Ovary (tissue), 7 donors: ENCODE measurements at regions not wholly inside any gene's neighbourhood (a gene's known extent, or its start where the extent isn't known, plus 50 kb on each side); places are given as distances from the start of the nearest gene placed in this dataset.

Experiments
- DNase-seq, 5 donors: peaks; one replicate each; pipeline ENCODE4 v3.0.0-alpha.2; 2019 to 2020
- H3K27ac ChIP-seq, 2 donors: fragments of 200-600 bp; one replicate each; pipeline versions ENCODE4 v1.5.1 to v1.8.0; 2019 to 2022
- H3K27me3 ChIP-seq: fragments of 200-600 bp; one replicate; pipeline ENCODE4 v1.8.0; 2022
- H3K36me3 ChIP-seq: fragments of 200-600 bp; sonication (generic); one replicate; pipeline ENCODE4 v1.5.1; 2019
- H3K4me1 ChIP-seq: one replicate; pipeline ENCODE4 v1.8.1; 2013; ENCODE audit warnings: mild to moderate bottlenecking, moderate library complexity; ENCODE audit not compliant: insufficient read depth
- H3K4me3 ChIP-seq: fragments of 200-600 bp; sonication (generic); one replicate; pipeline ENCODE4 v1.5.1; 2017
- H3K9me3 ChIP-seq, 2 donors: fragments of 200-600 bp in 1 of 2; sonication (generic) in 1 of 2; one replicate each; pipeline versions ENCODE4 v1.5.1 to v1.8.1; 2013 to 2019; ENCODE audit warnings: mild to moderate bottlenecking in 1 of 2, moderate library complexity in 1 of 2
- CTCF ChIP-seq, 3 donors: fragments of 450-650 bp in 2 of 3; fragments of 200-600 bp in 1 of 3; IDR thresholded peaks; one replicate each; pipeline versions ENCODE4 v1.5.1 to v1.8.0; 2016 to 2022; ENCODE audit warnings: antibody characterized with exemption in 3 of 3, mild to moderate bottlenecking in 1 of 3
- EP300 ChIP-seq: sonication (generic); formaldehyde crosslinking; IDR thresholded peaks from one replicate; pipeline ENCODE4 v1.6.1; 2017; ENCODE audit warnings: antibody characterized with exemption
- POLR2A ChIP-seq: fragments of 450-650 bp; IDR thresholded peaks from one replicate; pipeline ENCODE4 v1.6.1; 2017; ENCODE audit warnings: antibody characterized with exemption, mild to moderate bottlenecking, moderate library complexity
- WGBS, 3 donors: extraction: QIAGEN DNeasy Blood & Tissue Kit in 1 of 3; methylation state at CpG; one replicate each; pipeline versions ENCODE4 v1.1.5 to v1.1.7; 2013 to 2017; 5-methylcytosine and 5-hydroxymethylcytosine counted together
- intact Hi-C, 4 donors: fragments of 100-400 bp; cut with DNase I; formaldehyde crosslinking; loops; one replicate each; pipeline versions ENCODE4 v1.11.0 to v1.15.1; 2022 to 2023
- donor health status: DM: no; HTN: no; CAD: no; lungs with moderate emphysema.
- donor health status: DM: no; HTN: no; CAD: no.
- donor health status: Bipolar disorder and iron deficiency.
- donor health status: DM: no; HTN: no; CAD: no.
- donor health status: DM: yes; HTN: yes; CAD: no.

- DNase-seq: no peak
- H3K36me3 ChIP-seq: no peaks in the 10 kb centered on the region
- TF ChIP-seq EP300 (no peak), CTCF (IDR thresholded peaks at IDR 0.05) (no peak), POLR2A (no peak)
- intact Hi-C loops: no loop called here
- H3K4me1 ChIP-seq: no peaks in the 10 kb centered on the region
- no peaks in the 10 kb centered on the region for H3K27me3 ChIP-seq
- H3K4me3 ChIP-seq: no peak overlapping the region
- no peaks in the 10 kb centered on the region for H3K9me3 ChIP-seq
- WGBS, 3 donors: 61 to 72% (median 72%) methylated on average over 2 of the region's 2 CpGs
- H3K27ac ChIP-seq: no peak overlapping the region
Measured at GRCh38 chr3:181279239-181279565, 289.7 kb upstream of the DNAJC19 start.

GRCh38 chr3:181278468-181279238, 289.1 kb upstream of the DNAJC19 start:
- Histone ChIP-seq H3K4me3 (no peak overlapping the region), H3K27ac (no peak overlapping the region), H3K36me3 (no peaks in the 10 kb centered on the region), H3K27me3 (no peaks in the 10 kb centered on the region), H3K4me1 (no peaks in the 10 kb centered on the region), H3K9me3 (no peaks in the 10 kb centered on the region)
- intact Hi-C loops: no loop called here
- 14 to 28% (median 19%) methylated on average over 5 of the region's 5 CpGs for WGBS, 3 donors
- TF ChIP-seq CTCF (IDR thresholded peaks at IDR 0.05): no peak
- TF ChIP-seq POLR2A: no peak
- no peak for TF ChIP-seq EP300
- no peak for DNase-seq

- Histone ChIP-seq H3K27me3 (no peaks in the 10 kb centered on the region), H3K27ac (no peak overlapping the region), H3K4me3 (no peak overlapping the region), H3K36me3 (no peaks in the 10 kb centered on the region), H3K9me3 (no peaks in the 10 kb centered on the region), H3K4me1 (no peaks in the 10 kb centered on the region)
- no peak for DNase-seq
- WGBS, 3 donors: 72 to 81% (median 78%) methylated on average over 6 of the region's 6 CpGs
- intact Hi-C loops: no loop called here
- TF ChIP-seq EP300 (no peak), CTCF (IDR thresholded peaks at IDR 0.05) (no peak), POLR2A (no peak)
Measured at GRCh38 chr3:181276358-181276896, 286.9 kb upstream of the DNAJC19 start.

- Histone ChIP-seq H3K4me3 (no peak overlapping the region), H3K9me3 (no peaks in the 10 kb centered on the region), H3K27me3 (no peaks in the 10 kb centered on the region), H3K36me3 (no peaks in the 10 kb centered on the region), H3K4me1 (no peaks in the 10 kb centered on the region), H3K27ac (no peak overlapping the region)
- no peak for DNase-seq
- intact Hi-C loops: no loop called here
- TF ChIP-seq CTCF (IDR thresholded peaks at IDR 0.05) (no peak), EP300 (no peak), POLR2A (no peak)
- 81 to 94% (median 87%) methylated on average over 1 of the region's 1 CpG for WGBS, 3 donors
Measured at GRCh38 chr3:181274025-181274424, 284.5 kb upstream of the DNAJC19 start.
